ENCODE measurements at regions not wholly inside any gene's neighbourhood (a gene's known extent, or its start where the extent isn't known, plus 50 kb on each side); places are given as distances from the start of the nearest gene placed in this dataset.

- no peak overlapping the region for H3K4me3 Mint-ChIP-seq
Measured at GRCh38 chr11:130624971-130625544, 176.6 kb downstream of the ADAMTS15 start.

DNA sequence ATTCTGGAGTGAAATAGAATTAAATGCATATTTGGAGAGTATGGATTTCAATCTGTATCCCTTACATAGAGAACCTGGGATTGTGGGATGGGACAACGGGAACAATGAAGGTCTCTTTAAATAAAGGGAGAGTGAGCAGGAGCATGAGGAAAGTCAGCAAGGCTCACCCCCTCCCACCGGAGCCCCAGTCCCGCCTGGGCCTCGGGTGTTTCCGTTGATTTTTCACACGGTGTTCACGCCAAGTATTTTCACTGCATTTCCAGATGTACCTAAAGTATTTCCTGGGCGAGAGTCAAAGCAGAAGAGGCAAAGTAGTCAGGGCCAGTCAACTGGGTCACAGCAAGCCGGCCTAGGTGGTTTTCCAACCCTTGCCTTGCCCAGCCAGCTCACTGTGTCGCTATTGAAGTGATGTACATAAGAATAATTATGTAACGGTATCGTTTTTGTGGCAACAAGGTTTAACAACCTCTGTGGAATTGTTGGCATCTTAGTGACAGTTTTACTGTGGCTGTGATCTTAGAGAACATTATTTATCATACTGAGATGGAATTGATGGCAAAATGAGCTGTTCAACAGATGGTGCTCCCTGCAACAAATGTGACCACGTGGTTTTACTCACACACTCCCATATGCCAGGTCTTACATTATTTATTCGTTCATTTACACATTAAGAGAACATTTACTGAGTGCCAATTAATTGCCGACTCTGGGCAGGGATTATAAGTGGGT lies 177.3 kb downstream of the ADAMTS15 start:
- Mint-ChIP-seq H3K4me3 (no peak overlapping the region), H3K9me3 (no peaks in the 10 kb centered on the region), H3K4me1 (ENCODE audit: low read depth) (no peaks in the 10 kb centered on the region), H3K27me3 (ENCODE audit: low read depth) (peaks cover 11% of the 10 kb centered on the region), H3K36me3 (ENCODE audit: insufficient read depth) (no peaks in the 10 kb centered on the region)
- ATAC-seq (no peak), DNase-seq (no peak)

More at GRCh38 chr11:130624971-130625544, 176.6 kb downstream of the ADAMTS15 start:
- DNase-seq = no peak
- Mint-ChIP-seq H3K4me1 (ENCODE audit: low read depth) (no peaks in the 10 kb centered on the region), H3K27me3 (ENCODE audit: low read depth) (peaks cover 11% of the 10 kb centered on the region), H3K9me3 (no peaks in the 10 kb centered on the region), H3K36me3 (ENCODE audit: insufficient read depth) (no peaks in the 10 kb centered on the region)
- no peak for ATAC-seq

- H3K27me3 Mint-ChIP-seq (ENCODE audit: low read depth) = peaks cover 6% of the 10 kb centered on the region
- DNase-seq (no peak), ATAC-seq (no peak)
- H3K9me3 Mint-ChIP-seq = no peaks in the 10 kb centered on the region
- H3K4me3 Mint-ChIP-seq = no peak overlapping the region
- H3K36me3 Mint-ChIP-seq (ENCODE audit: insufficient read depth) = no peaks in the 10 kb centered on the region
- no peaks in the 10 kb centered on the region for H3K4me1 Mint-ChIP-seq (ENCODE audit: low read depth)
Measured at GRCh38 chr11:130629039-130629438, 180.6 kb downstream of the ADAMTS15 start.

DNA sequence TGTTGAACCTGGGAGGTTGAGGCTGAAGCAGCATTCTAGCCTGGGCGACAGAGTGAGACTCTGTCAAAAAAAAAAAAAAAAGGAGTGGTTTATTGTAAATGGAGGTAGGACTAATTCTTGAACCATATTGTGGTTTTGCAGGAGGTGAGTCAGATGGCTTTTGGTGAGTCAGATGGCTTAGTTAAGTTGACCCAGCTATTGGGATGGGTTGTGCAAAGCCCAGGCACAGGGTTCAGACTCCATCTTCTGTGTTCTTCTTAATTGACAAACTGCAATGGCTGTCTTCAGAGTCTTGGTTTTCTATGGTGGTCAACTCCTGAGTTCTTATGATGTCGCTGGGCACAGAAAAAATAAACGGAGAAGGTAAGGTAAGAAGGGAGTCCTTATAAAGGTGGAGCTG lies 182.7 kb downstream of the ADAMTS15 start:
- H3K9me3 Mint-ChIP-seq = no peaks in the 10 kb centered on the region
- H3K4me1 Mint-ChIP-seq (ENCODE audit: low read depth) = no peaks in the 10 kb centered on the region
- H3K4me3 Mint-ChIP-seq = no peak overlapping the region
- H3K36me3 Mint-ChIP-seq (ENCODE audit: insufficient read depth) = no peaks in the 10 kb centered on the region
- H3K27me3 Mint-ChIP-seq (ENCODE audit: low read depth) = peaks cover 4% of the 10 kb centered on the region
- peak; percentile 37 to 62 for ATAC-seq
- DNase-seq = no peak

- Mint-ChIP-seq H3K4me3 (no peak overlapping the region), H3K36me3 (ENCODE audit: insufficient read depth) (no peaks in the 10 kb centered on the region), H3K9me3 (no peaks in the 10 kb centered on the region), H3K4me1 (ENCODE audit: low read depth) (no peaks in the 10 kb centered on the region), H3K27me3 (ENCODE audit: low read depth) (peaks cover 4% of the 10 kb centered on the region)
- ATAC-seq = no peak
- DNase-seq = no peak
Measured at GRCh38 chr11:130633466-130633865, 185.0 kb downstream of the ADAMTS15 start.

- H3K36me3 Mint-ChIP-seq (ENCODE audit: insufficient read depth) = no peaks in the 10 kb centered on the region
- ATAC-seq = no peak
- no peaks in the 10 kb centered on the region for H3K9me3 Mint-ChIP-seq
- no peaks in the 10 kb centered on the region for H3K4me1 Mint-ChIP-seq (ENCODE audit: low read depth)
- no peak overlapping the region for H3K4me3 Mint-ChIP-seq
- peaks cover 4% of the 10 kb centered on the region for H3K27me3 Mint-ChIP-seq (ENCODE audit: low read depth)
- DNase-seq = no peak
Measured at GRCh38 chr11:130634186-130634585, 185.7 kb downstream of the ADAMTS15 start.

DNA sequence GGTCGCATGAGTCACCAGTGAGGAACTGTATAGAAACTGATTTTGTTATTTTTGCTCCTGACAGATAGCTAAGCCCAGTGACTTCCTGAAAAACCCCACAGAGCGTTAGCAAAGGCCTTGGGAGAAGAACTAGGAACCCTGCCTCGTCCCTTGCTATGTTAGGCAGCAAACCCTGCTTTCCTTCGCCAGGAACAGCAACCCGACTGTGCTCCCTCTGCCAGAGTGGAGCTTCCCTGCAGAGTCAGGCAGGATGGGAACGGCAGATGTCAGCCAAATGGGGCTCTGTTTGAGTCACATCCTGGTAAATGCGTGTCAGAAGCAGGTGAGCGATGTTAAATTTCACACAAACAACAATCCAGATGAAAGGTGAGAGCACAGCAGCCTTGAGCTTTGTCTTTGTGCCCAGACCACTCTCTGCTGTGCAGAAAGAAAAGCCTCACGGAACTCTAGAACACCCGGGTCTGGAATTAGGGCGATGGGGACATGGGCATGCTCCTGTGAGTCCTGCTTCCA lies 186.6 kb downstream of the ADAMTS15 start:
- H3K4me1 Mint-ChIP-seq (ENCODE audit: low read depth) = no peaks in the 10 kb centered on the region
- H3K36me3 Mint-ChIP-seq (ENCODE audit: insufficient read depth) = no peaks in the 10 kb centered on the region
- DNase-seq = no peak
- peaks cover 4% of the 10 kb centered on the region for H3K27me3 Mint-ChIP-seq (ENCODE audit: low read depth)
- ATAC-seq = no peak
- H3K4me3 Mint-ChIP-seq = no peak overlapping the region
- no peaks in the 10 kb centered on the region for H3K9me3 Mint-ChIP-seq

DNA sequence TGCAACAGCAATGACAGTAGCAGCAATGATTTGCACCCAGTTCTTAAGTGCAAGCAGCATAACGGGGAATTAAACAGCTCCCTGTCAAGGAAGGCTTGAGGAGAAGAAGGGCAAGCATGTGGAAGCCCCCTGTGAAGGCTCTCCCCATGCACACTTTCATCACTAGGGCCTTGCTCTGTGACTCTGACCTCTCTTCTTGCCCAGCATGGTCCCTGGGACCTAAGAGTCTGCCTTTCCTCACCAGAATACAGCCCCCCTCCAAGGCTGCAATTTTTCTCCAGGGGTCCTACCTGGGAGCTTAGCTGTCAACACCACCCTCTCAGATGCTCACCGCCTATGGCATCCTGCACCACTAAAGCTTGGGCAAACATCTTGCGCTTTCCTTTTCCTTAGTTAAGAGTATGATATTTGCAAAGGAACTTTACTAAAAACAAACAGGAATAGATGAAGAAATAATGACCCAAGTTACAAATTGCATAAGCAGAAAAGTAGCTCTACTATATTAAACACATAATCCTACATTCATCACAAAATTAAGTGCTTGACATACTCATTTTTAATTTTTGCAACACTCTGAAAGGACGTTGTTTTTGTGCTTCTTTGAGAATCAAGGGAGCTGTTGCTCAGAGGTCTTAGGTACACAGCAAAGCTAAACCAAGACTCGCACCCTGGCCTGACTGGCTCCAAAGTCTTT lies 187.6 kb downstream of the ADAMTS15 start:
- DNase-seq = no peak
- Mint-ChIP-seq H3K36me3 (ENCODE audit: insufficient read depth) (no peaks in the 10 kb centered on the region), H3K4me1 (ENCODE audit: low read depth) (no peaks in the 10 kb centered on the region), H3K4me3 (no peak overlapping the region), H3K27me3 (ENCODE audit: low read depth) (peaks cover 4% of the 10 kb centered on the region), H3K9me3 (no peaks in the 10 kb centered on the region)
- ATAC-seq = no peak

DNA sequence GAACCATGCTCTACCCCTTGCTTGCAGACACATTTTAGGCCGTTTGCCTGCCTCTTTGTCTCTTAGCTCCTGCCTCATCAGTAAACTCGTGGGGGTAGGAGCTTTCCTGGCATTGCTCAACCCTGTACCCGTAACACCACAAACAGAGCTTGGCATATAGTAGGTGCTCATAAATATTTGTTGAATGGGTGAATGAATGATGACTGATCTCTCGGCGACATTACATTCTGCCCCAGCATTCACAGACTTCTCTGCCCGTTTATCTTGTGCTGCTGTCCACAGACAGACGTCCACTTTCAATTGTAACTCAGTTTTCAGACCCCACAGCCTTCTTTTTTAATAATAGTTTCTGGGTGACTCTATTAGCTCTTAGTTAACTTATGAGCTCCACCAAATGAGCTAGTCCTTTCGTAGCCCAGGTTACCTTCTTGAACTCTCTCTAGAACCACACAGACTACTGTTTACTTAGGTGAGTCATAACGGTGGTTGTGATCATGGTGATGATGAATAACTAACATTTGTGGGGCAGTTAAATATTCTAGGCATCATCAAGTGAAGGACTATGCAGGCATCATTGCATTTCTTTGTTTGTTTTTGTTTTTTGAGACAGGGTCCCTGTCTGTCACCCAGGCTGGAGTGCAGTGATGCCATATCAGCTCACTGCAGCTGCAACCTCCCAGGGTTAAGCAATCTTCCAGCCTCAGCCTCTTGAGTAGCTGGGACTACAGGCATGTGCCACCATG lies 188.4 kb downstream of the ADAMTS15 start:
- Mint-ChIP-seq H3K27me3 (ENCODE audit: low read depth) (peaks cover 4% of the 10 kb centered on the region), H3K4me1 (ENCODE audit: low read depth) (no peaks in the 10 kb centered on the region), H3K36me3 (ENCODE audit: insufficient read depth) (no peaks in the 10 kb centered on the region), H3K9me3 (no peaks in the 10 kb centered on the region), H3K4me3 (no peak overlapping the region)
- DNase-seq (no peak), ATAC-seq (no peak)

GRCh38 chr11:130637566-130637965 lies 189.1 kb downstream of the ADAMTS15 start:
- no peaks in the 10 kb centered on the region for H3K36me3 Mint-ChIP-seq (ENCODE audit: insufficient read depth)
- ATAC-seq = no peak
- H3K4me3 Mint-ChIP-seq = no peak overlapping the region

DNA sequence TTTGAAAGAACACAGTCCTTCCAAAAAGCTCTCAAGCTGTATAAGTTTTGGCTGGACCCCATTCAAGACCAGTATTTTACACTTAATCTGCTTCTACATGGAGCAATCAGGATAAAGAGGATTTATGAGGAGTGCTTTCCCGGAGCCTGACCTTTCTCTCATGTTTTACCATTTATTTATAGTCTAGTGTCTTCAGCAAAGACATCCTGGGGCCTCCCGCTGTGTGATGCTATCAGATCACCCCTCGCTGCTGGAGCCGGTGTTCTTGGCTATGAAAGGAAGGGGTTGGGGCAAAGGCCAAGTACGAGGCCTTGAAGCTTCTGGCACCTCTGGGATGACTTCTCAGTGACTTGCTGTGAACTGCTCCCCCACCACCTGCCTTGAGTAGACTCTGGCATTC lies 189.6 kb downstream of the ADAMTS15 start:
- Mint-ChIP-seq H3K36me3 (ENCODE audit: insufficient read depth) (no peaks in the 10 kb centered on the region), H3K4me3 (no peak overlapping the region), H3K27me3 (ENCODE audit: low read depth) (peaks cover 4% of the 10 kb centered on the region), H3K4me1 (ENCODE audit: low read depth) (no peaks in the 10 kb centered on the region), H3K9me3 (no peaks in the 10 kb centered on the region)
- ATAC-seq (no peak), DNase-seq (no peak)

More at GRCh38 chr11:130637566-130637965, 189.1 kb downstream of the ADAMTS15 start:
- no peak for DNase-seq
- H3K27me3 Mint-ChIP-seq (ENCODE audit: low read depth) = peaks cover 4% of the 10 kb centered on the region
- no peaks in the 10 kb centered on the region for H3K4me1 Mint-ChIP-seq (ENCODE audit: low read depth)
- no peaks in the 10 kb centered on the region for H3K9me3 Mint-ChIP-seq

- Mint-ChIP-seq H3K4me3 (no peak overlapping the region), H3K27me3 (ENCODE audit: low read depth) (peaks cover 1% of the 10 kb centered on the region), H3K9me3 (no peaks in the 10 kb centered on the region), H3K36me3 (ENCODE audit: insufficient read depth) (no peaks in the 10 kb centered on the region), H3K4me1 (ENCODE audit: low read depth) (no peaks in the 10 kb centered on the region)
- ATAC-seq (no peak), DNase-seq (no peak)
Measured at GRCh38 chr11:130638624-130639023, 190.2 kb downstream of the ADAMTS15 start.

DNA sequence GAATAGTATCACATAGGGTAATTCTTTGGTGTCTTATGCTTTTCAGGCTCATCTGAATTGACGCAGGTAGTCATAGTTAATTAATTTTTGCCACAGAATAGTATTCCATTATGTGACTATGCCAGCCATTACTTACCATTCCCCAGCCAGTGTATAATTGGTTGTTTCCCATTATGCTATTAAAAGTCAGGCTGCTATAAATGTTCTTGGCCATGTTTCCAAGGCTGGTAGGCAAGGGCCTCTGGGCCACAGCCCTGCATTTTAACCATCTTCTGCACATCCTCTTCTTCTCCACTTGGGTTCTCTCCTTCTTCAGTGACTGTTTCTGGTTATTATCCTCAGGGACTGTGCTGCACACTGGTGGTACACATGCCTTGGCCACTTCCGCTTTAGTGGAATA lies 190.9 kb downstream of the ADAMTS15 start:
- ATAC-seq (no peak), DNase-seq (no peak)
- Mint-ChIP-seq H3K27me3 (ENCODE audit: low read depth) (no peaks in the 10 kb centered on the region), H3K36me3 (ENCODE audit: insufficient read depth) (no peaks in the 10 kb centered on the region), H3K9me3 (no peaks in the 10 kb centered on the region), H3K4me3 (no peak overlapping the region), H3K4me1 (ENCODE audit: low read depth) (no peaks in the 10 kb centered on the region)

- no peaks in the 10 kb centered on the region for H3K36me3 Mint-ChIP-seq (ENCODE audit: insufficient read depth)
- H3K27me3 Mint-ChIP-seq (ENCODE audit: low read depth) = no peaks in the 10 kb centered on the region
- no peaks in the 10 kb centered on the region for H3K9me3 Mint-ChIP-seq
- DNase-seq (no peak), ATAC-seq (no peak)
- no peaks in the 10 kb centered on the region for H3K4me1 Mint-ChIP-seq (ENCODE audit: low read depth)
- H3K4me3 Mint-ChIP-seq = no peak overlapping the region
Measured at GRCh38 chr11:130640526-130640925, 192.1 kb downstream of the ADAMTS15 start.
